HepG2 (cell line): ENCODE measurements at regions not wholly inside any gene's neighbourhood (a gene's known extent, or its start where the extent isn't known, plus 50 kb on each side); places are given as distances from the start of the nearest gene placed in this dataset.

ENCODE experiments used
- ATAC-seq: fragments of 200-7000 bp; cut with Tn5 transposase; 3 replicates; pipeline ENCODE4 v1.9.1; 2020; ENCODE audit warnings: mild to moderate bottlenecking, moderate library complexity
- BruUV-seq: library from RNA; stranded (reverse); fragments of 400-500 nt; replicated peaks from 2 replicates; lab custom pipeline; 2021; lab: Mats Ljungman, UMichigan
- CTCF ChIA-PET: fragments of 300-600 bp; formaldehyde crosslinking; extraction: SDS; loops from one replicate; lab custom pipeline; 2021; ENCODE audit warnings: low total read pairs, inconsistent platforms, low intra/inter-chr PET ratio; lab: Yijun Ruan, JAX
- POLR2A ChIA-PET: fragments of 350-600 bp; sonication (Branson Sonifier 250); formaldehyde crosslinking; loops from one replicate; lab custom pipeline; 2020; ENCODE audit warnings: antibody characterized with exemption, inconsistent platforms; lab: Yijun Ruan, JAX
- DNase-seq: peaks from one replicate; pipeline ENCODE4 v3.0.0-alpha.2; 2015; ENCODE audit warnings: low spot score
- FAIRE-seq: peaks from 3 replicates; lab custom pipeline; 2011; peaks lifted over from hg19 to GRCh38; lab: Jason Lieb, UNC
- H2AFZ ChIP-seq: one replicate; pipeline ENCODE4 v1.6.1; 2011; ENCODE audit warnings: low read length, inconsistent platforms
- H3K27ac ChIP-seq: fragments of 300-600 bp; 3 replicates; pipeline ENCODE4 v1.8.0; 2011; ENCODE audit warnings: mixed run types, mild to moderate bottlenecking, mixed read lengths, low read length, inconsistent platforms; ENCODE audit not compliant: insufficient read depth; ENCODE audit errors: extremely low read length
- H3K27me3 ChIP-seq, 2 experiments: fragments of 200-600 bp in 1 of 2; 2 replicates in 1 of 2; 3 replicates in 1 of 2; pipeline versions ENCODE4 v1.6.0 to v1.8.0; 2011; ENCODE audit warnings: low read length in 2 of 2, mild to moderate bottlenecking in 2 of 2, moderate library complexity in 2 of 2, inconsistent platforms in 1 of 2; ENCODE audit not compliant: insufficient read depth in 2 of 2, control insufficient read depth in 1 of 2
- H3K36me3 ChIP-seq, 2 experiments: fragments of 200-600 bp in 1 of 2; replicated peaks in 1 of 2; 2 replicates in 1 of 2; 3 replicates in 1 of 2; pipeline versions ENCODE4 v1.5.1 to v1.8.0; 2011; ENCODE audit warnings: low read length in 2 of 2, inconsistent platforms in 1 of 2; ENCODE audit not compliant: insufficient read depth in 2 of 2, control insufficient read depth in 1 of 2
- H3K4me1 ChIP-seq: 2 replicates; pipeline ENCODE4 v1.5.1; 2012; ENCODE audit warnings: low read length, inconsistent platforms; ENCODE audit not compliant: insufficient read depth
- H3K4me2 ChIP-seq: 2 replicates; pipeline ENCODE4 v1.6.0; 2011; ENCODE audit warnings: low read depth, low read length, inconsistent platforms
- H3K4me3 ChIP-seq, 3 experiments: fragments of 200-600 bp in 1 of 3; sonication (generic), shearing (Covaris generic) in 1 of 3; replicated peaks in 1 of 3; 2 replicates each; pipeline ENCODE4 v1.5.1; 2011 to 2016; ENCODE audit warnings: low read length in 3 of 3, inconsistent platforms in 2 of 3, low read depth in 2 of 3, mild to moderate bottlenecking in 2 of 3, control low read depth in 1 of 3, mixed read lengths in 1 of 3; ENCODE audit not compliant: insufficient read depth in 1 of 3
- H3K79me2 ChIP-seq: one replicate; pipeline ENCODE4 v1.6.1; 2011; ENCODE audit warnings: low read length, inconsistent platforms; ENCODE audit not compliant: insufficient read depth
- H3K9ac ChIP-seq: 2 replicates; pipeline ENCODE4 v1.6.0; 2011; ENCODE audit warnings: mild to moderate bottlenecking, low read depth, low read length, inconsistent platforms; ENCODE audit not compliant: insufficient read depth
- H3K9me3 ChIP-seq: 2 replicates; pipeline ENCODE4 v1.5.1; 2012; ENCODE audit warnings: mild to moderate bottlenecking, low read length
- H4K20me1 ChIP-seq: 2 replicates; pipeline ENCODE4 v1.6.0; 2011; ENCODE audit warnings: inconsistent platforms, mild to moderate bottlenecking, low read length, moderate library complexity; ENCODE audit not compliant: insufficient read depth
- BCL6 ChIP-seq: IDR thresholded peaks from 2 replicates; pipeline ENCODE4 v1.6.1; 2016; ENCODE audit warnings: missing genetic modification reagents, missing compliant biosample characterization
- KDM4B ChIP-seq: sonication (generic); formaldehyde crosslinking; IDR thresholded peaks from 2 replicates; pipeline ENCODE4 v1.4.0; 2020; ENCODE audit warnings: missing genetic modification reagents
- KLF11 ChIP-seq: IDR thresholded peaks from 2 replicates; pipeline ENCODE4 v1.6.1; 2016; ENCODE audit warnings: missing compliant biosample characterization
- NCOA2 ChIP-seq: sonication (generic); formaldehyde crosslinking; IDR thresholded peaks from 2 replicates; pipeline ENCODE4 v1.8.0; 2022; ENCODE audit warnings: inconsistent platforms
- RCOR2 ChIP-seq: IDR thresholded peaks from 2 replicates; pipeline ENCODE4 v1.6.1; 2016; ENCODE audit warnings: missing biosample characterization, missing genetic modification reagents
- STAG1 ChIP-seq: sonication (generic); formaldehyde crosslinking; IDR thresholded peaks from 2 replicates; pipeline ENCODE4 v1.4.0; 2020; ENCODE audit warnings: missing genetic modification reagents
- ZNF10 ChIP-seq: sonication (generic); formaldehyde crosslinking; IDR thresholded peaks from 2 replicates; pipeline ENCODE4 v1.4.0; 2020; ENCODE audit warnings: mild to moderate bottlenecking, low read depth, missing genetic modification reagents, borderline replicate concordance
- ZNF678 ChIP-seq: sonication (generic); formaldehyde crosslinking; IDR thresholded peaks from 2 replicates; pipeline ENCODE4 v1.4.0; 2020; ENCODE audit warnings: mild to moderate bottlenecking, missing genetic modification reagents
- WGBS: methylation state at CpG from one replicate; pipeline ENCODE4 v1.1.6; 2017; ENCODE audit warnings: low lambda C conversion rate; 5-methylcytosine and 5-hydroxymethylcytosine counted together
- in situ Hi-C: cut with HindIII; loops from 2 replicates; pipeline ENCODE4 v1.10.0; 2017; ENCODE audit warnings: low pct_unique_long_range_greater_than_20kb; ENCODE audit not compliant: extremely low pct_ligation_motif_present
- intact Hi-C: fragments of 100-400 bp; cut with micrococcal nuclease; formaldehyde crosslinking; loops from one replicate; pipeline ENCODE4 v1.10.0; 2022; ENCODE audit not compliant: unreplicated experiment
- TF ChIP-seq, protein P1 (sequence below): IDR thresholded peaks from 2 replicates; pipeline ENCODE4 v1.6.1; 2016; ENCODE audit warnings: low read depth
- TF ChIP-seq, protein P2 (sequence below): IDR thresholded peaks from 2 replicates; pipeline ENCODE4 v1.6.1; 2016; ENCODE audit warnings: missing compliant biosample characterization, missing genetic modification reagents, borderline replicate concordance
- TF ChIP-seq, protein P3 (sequence below): IDR thresholded peaks from 2 replicates; pipeline ENCODE4 v1.6.1; 2016; ENCODE audit warnings: low read depth, borderline replicate concordance

DNA sequence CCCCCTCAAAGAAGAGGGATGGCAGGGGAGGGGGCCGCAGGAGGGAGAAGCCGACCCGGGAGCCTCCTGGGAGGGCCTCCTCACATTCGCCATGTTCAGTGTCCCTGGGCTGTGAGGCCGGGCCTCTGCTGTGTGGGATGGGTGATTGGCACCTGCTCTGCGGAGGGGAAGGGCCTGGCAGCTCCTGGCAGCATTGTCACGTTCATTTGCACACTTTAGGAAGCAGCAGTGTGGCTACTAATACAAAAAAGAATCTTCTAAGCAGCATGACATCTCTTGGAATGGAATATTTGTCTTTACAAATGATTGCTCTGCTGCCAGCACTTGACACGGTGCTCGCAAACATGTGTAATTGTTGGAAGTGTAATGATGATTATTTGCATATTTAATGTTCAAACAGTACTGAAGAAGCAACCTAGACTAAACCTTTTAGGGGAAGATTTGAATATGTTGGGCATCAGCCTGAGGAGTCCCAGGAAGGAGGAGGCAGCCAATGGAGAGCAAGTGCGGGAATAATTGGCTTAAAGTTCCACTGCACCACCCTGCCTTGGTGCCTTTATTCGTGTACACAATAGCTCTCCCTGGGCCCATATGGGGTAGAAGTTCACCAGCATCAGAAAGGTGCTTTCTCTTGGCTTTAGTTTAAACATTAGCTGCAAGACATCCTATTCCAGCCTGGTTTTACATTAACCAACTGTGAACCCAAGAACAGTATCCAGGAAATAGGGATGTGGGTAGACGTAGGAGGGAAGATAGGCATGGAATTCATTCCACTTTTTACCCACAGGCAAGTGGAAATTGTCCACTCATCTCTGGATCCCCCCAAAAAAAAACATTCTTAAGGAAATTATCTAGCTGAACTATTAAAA is 404.9 kb downstream of the TMEM182 start (continued):
- TF ChIP-seq BCL6 = peak; percentile 78
- no peak for TF ChIP-seq RCOR2 (CRISPR knock-in tag)
- TF ChIP-seq, protein P1, sequence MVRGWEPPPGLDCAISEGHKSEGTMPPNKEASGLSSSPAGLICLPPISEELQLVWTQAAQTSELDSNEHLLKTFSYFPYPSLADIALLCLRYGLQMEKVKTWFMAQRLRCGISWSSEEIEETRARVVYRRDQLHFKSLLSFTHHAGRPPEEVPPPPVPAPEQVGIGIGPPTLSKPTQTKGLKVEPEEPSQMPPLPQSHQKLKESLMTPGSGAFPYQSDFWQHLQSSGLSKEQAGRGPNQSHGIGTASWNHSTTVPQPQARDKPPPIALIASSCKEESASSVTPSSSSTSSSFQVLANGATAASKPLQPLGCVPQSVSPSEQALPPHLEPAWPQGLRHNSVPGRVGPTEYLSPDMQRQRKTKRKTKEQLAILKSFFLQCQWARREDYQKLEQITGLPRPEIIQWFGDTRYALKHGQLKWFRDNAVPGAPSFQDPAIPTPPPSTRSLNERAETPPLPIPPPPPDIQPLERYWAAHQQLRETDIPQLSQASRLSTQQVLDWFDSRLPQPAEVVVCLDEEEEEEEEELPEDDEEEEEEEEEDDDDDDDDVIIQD (CRISPR knock-in tag) = peak; percentile 58; the same call in 1 of the 2 replicates

DNA sequence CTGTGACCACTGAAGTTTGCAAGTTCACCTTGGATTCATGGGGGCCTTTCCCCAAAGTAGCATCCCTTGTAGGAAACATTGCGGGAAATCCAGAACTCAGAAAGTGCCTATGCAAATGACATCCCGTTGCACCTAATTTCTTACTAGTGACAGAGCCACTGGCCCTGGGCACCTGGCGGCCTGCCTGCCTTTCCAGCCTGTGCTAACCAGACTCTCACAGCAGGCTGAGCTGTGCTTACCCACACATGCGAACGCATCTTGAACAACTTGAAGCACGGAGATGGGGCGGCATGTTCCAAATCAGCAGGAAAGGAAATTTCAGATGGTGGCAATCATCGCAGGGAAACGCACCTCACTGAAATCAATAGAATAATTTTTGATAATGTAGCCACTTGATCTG is 405.8 kb downstream of the TMEM182 start:
- intact Hi-C loops = no loop called here
- no peaks in the 10 kb centered on the region for H4K20me1 ChIP-seq
- ChIA-PET CTCF (no interaction called here), POLR2A (no interaction called here)
- DNase-seq (no peak), ATAC-seq (no peak), FAIRE-seq (no peak)
- no peaks in the 10 kb centered on the region for H3K79me2 ChIP-seq
- no TSS peak for BruUV-seq
- no peak overlapping the region for H3K4me3 ChIP-seq
- WGBS = 87% methylated on average over 9 of the region's 9 CpGs
- H3K4me1 ChIP-seq = peaks cover 13% of the 10 kb centered on the region
- no peak overlapping the region for H3K9ac ChIP-seq
- no peaks in the 10 kb centered on the region for H3K36me3 ChIP-seq
- no peak overlapping the region for H3K4me2 ChIP-seq
- no peak overlapping the region for H3K27ac ChIP-seq
- H3K27me3 ChIP-seq = no peaks in the 10 kb centered on the region
- no peaks in the 10 kb centered on the region for H3K9me3 ChIP-seq
- TF ChIP-seq, protein P2, sequence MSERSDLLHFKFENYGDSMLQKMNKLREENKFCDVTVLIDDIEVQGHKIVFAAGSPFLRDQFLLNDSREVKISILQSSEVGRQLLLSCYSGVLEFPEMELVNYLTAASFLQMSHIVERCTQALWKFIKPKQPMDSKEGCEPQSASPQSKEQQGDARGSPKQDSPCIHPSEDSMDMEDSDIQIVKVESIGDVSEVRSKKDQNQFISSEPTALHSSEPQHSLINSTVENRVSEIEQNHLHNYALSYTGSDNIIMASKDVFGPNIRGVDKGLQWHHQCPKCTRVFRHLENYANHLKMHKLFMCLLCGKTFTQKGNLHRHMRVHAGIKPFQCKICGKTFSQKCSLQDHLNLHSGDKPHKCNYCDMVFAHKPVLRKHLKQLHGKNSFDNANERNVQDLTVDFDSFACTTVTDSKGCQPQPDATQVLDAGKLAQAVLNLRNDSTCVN (CRISPR knock-in tag) = no peak
- TF ChIP-seq KDM4B (CRISPR knock-in tag) (no peak), NCOA2 (no peak), ZNF678 (CRISPR knock-in tag) (no peak), STAG1 (CRISPR knock-in tag) (no peak), ZNF10 (CRISPR knock-in tag) (no peak), KLF11 (CRISPR knock-in tag) (no peak)
- TF ChIP-seq, protein P3, sequence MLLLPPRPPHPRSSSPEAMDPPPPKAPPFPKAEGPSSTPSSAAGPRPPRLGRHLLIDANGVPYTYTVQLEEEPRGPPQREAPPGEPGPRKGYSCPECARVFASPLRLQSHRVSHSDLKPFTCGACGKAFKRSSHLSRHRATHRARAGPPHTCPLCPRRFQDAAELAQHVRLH (CRISPR knock-in tag) = no peak
- no peak overlapping the region for H2AFZ ChIP-seq
- in situ Hi-C loops = loop anchor here (25.0 kb wide), 1 partner anchor 1770 kb away; no protein-coding TSS in a partner anchor
